HG02981 (cell line): ENCODE measurements at regions not wholly inside any gene's neighbourhood (a gene's known extent, or its start where the extent isn't known, plus 50 kb on each side); places are given as distances from the start of the nearest gene placed in this dataset.

Experiments used
- ATAC-seq: cut with Tn5 transposase; IDR thresholded peaks from one replicate; pipeline ENCODE4 v1.9.1; 2021; ENCODE audit warnings: mild to moderate bottlenecking, moderate library complexity; ENCODE audit not compliant: unreplicated experiment

DNA sequence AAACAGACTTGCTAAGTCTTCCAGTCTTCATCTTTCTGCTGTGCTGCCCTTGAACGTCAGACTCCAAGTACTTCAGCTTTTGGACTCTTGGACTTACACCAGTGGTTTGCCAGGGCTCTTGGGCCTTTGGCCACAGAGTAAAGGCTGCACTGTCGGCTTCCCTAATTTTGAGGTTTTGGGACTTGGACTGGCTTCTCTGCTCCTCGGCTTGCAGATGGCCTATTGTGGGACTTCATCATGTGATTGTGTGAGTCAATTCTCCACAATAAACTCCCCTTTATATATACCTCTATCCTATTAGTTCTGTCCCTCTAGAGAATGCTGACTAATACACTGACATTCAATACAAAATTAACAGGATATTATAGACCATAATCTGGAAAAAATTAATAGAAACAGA is 628.1 kb downstream of the PLPP3 start:
- no peak for ATAC-seq

DNA sequence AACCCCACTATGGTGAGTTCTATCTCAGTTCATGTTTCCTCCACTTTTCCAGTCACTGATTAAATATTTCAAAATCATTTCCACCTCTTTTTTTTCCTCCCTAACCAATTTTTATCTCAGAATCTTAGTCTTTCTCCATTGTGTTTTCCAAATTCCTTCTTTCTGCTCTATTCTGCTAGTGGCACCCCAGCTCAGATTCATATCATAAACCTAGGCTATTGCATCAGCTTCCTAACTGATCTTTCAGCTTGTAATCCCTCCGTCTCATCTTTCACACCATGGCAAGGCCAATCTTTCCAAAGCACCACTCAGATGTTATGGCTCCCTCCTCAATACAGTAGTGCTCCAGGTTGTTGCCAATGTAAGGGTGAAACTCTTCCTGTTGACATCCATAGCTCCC is 631.9 kb downstream of the PLPP3 start:
- ATAC-seq, result no peak

GRCh38 chr1:55943721-55944435 is 635.5 kb downstream of the PLPP3 start:
- ATAC-seq, result no peak

DNA sequence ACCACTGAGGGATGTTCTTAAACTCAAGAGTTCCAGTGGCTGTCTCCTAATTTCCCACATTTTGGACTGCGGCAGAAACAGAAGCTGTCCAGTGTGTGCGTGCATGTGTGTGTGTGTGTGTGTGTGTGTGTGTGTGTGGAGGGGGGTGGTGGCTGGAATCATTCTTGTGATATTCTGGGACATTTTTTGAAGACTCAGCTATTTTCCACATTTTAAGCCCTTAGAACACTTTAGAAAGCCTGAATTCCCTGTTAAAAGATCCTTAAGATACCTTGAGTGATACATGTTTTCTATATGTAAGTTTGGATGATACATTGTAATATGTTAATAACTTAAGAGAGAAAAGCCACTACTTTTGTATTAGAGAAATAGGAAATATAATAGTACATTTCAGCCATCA is 636.4 kb downstream of the PLPP3 start:
- ATAC-seq, result no peak

DNA sequence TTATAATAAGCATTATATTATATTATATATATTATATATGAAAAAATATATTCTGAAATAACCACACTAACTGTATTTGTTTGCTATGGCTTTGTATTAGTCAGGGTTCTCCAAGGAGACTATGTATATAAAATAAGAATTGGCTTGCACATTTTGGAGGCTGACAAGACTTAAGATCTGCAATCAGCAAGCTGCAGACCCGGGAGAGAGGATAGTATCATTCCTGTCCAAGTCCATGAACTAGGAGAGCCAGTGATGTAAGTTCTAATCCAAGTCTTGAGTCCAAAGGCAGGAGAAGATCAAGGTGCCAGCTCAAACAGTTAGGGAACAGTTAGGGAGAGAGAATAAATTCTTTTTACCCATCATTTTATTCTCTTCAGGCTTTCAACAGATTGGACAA is 639.5 kb downstream of the PLPP3 start:
- no peak for ATAC-seq

DNA sequence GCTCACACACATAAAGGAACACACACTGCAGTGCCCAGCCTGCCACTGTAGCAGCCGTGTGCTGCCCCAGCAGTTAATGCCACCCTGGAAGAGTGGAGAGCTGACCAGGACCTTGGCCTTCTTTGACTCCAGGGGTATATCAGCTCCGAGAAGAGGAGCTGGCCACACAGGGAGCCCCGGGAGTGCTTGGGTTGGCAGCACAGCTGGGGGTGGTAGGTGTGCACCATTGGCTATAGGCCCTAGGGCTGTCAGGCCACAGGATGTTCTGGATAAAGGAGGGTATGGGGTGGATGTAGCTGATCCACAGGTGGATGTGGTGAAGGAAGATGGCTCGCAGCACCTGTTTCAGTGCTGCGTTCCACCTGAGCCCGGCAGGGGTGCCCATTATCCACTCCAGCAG is 640.5 kb downstream of the PLPP3 start:
- ATAC-seq, result no peak

DNA sequence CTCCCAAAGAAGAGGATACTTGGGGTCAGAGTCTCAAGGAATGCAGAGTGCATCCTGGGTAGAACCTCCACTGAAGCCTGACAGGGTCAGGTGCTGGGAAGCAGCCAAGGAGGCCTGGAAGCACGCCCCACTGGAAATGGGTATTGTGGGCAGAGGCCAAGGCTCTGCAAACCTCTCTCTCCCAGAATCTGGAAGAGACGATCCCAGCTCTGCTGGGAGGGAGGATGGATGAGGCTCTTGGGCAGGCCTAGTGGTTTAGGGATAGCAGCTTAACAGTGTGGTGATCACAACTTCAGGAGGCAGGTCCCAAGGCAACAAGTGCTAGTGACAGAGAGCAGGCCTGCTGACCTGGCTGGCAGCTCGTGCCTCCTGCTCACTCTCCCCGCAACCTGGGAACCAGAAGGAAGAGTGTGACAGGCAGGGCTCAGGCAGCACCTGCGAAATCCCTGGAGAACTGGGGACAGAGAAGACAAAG is 641.0 kb downstream of the PLPP3 start:
- ATAC-seq, result no peak

GRCh38 chr1:55937840-55938375 is 641.5 kb downstream of the PLPP3 start:
- ATAC-seq, result no peak

DNA sequence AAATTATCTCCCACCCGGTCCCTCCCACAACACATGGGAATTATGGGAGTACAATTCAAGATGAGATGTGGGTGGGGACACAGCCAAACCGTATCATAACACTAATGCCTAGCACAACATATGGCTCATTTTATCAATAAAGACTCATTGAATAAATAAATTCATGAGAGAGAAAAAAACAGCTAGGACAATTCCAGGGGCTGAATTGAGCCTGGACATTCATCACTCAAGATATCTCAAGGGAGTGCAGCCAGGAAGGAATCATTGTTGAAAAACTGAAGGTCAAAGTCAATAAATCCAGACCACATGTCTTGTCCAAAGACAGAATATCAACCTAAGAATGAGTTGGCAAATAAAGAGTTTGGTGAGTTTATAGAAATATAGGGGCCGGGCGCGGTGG is 644.1 kb downstream of the PLPP3 start:
- ATAC-seq, result no peak

- no peak for ATAC-seq
Measured at GRCh38 chr1:55932402-55932801, 647.0 kb downstream of the PLPP3 start.

GRCh38 chr1:55931081-55931940 is 648.1 kb downstream of the PLPP3 start:
- no peak for ATAC-seq

DNA sequence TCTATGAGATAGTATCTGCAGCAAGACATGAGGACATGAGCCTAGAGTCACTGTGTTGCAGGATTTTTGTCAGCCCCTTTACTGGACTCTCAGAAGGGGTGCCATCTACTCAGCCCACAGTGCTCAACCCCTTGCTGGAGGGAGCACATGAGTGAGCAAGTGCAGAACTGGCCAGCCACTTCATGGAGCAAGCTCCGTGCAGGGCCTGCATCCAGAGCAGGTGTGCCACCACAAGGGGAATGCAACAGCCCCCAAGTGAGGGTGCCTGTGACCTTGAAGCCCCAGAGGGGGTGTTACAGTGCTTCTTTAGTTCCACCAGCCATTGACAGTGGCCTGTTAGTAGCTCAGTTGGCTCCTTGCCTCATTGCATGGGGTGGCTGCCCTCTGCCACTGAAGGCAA is 649.7 kb downstream of the PLPP3 start:
- no peak for ATAC-seq

DNA sequence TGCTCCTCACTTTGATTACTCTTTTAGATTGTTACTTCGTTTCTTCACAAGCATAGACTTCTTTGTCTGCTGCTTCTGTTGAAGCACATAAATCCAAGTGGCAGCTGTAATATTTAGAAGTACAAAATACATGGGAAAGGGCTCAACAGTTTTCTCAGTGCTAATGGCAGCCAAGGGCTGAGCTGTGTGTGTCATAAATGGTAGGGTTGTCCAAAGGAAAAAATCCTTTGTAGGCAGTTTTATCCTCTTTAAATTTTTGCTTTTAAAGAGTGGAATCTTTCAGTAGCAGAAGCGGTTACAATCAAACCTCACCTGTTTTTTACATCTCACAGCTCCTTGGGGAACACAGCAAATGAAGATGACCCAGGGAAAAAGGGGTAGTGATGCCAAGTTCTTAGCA is 650.8 kb downstream of the PLPP3 start:
- ATAC-seq, result no peak

DNA sequence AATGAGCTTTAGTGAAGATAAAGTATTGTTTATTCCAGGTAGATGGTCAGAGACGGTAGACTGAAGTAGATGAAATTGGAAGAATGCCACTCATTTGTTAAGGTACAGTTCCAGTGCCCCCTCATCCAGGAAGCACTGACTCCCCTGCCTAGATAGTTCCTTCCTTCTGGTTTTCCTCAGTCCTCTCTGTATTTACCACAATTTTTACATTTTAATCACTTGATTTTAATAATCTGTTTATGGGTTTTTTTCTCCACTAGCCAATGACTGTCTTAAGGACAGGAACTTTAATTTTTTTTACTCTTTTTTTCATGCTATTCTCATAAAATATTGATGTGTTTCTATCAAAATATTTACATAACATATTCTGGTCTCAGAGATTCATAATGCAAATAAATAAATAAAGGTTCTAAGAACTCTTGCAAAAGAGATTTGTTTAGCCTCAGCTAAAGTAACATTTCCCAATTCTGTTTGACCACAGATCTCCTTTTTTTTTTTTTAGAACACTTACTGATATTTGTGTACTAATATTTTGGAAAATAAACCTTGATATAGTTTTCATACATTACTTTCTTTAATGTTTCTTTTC is 651.6 kb downstream of the PLPP3 start:
- no peak for ATAC-seq

- no peak for ATAC-seq
Measured at GRCh38 chr1:55926906-55927471, 652.4 kb downstream of the PLPP3 start.

- no peak for ATAC-seq
Measured at GRCh38 chr1:55916907-55917306, 662.5 kb downstream of the PLPP3 start.

DNA sequence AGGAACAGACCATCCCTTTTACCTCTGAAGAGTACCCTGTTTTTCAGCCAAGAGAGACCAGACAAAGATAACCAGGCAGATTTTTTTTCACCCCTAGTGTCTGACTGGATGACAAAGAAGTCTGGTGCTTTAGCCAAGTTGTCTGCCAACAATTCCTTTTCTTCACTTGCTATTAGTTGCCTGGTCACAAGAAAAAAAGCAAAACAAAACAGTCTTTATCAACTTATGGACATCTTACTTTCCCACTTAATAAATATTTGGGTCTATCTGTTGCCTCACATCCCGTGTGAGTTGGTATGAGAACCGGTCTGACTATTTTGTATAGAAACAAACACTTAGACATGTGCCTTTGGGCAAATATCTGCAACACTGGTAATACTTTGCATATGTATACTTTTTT is 662.9 kb downstream of the PLPP3 start:
- ATAC-seq, result no peak

- ATAC-seq, result no peak
Measured at GRCh38 chr1:55913565-55913964, 665.8 kb downstream of the PLPP3 start.

DNA sequence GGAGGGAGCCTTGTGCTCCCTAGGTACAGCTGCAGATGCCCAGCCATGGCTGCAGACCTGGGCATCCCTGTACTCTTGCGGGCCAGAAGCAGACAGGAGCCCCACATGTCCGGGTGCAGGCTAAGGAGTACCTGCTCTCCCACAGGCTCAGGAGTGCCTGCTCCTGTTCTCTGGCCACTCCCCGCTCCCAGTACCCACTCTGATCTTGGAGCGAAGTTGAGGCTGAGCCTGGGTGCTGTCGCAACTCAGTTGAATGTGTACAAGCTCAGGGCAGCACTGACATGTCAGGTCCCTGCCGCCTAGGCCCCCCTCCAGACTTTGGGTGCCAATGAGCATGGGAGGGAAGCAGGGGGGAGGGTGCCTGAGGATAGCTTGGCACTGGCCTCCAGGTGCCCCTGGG is 666.9 kb downstream of the PLPP3 start:
- no peak for ATAC-seq

DNA sequence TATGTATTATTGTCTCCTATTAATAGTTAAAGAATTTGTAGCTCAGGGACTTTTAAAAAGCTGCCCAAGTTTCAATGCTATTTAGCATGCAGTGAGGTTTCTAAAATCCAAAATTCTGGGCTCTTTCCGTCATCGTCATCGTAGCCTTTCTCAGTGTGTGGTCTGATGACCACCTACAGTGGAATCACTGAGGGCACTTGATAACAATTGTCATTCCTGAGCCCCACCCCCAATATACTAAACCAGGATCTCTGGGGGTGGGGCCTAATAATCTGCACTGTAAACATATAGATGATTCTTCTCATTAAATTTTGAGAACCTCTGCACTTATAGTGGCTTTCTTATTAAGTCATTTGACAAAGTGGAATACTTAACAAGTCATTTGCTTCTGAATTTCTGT is 674.8 kb downstream of the PLPP3 start:
- no peak for ATAC-seq

DNA sequence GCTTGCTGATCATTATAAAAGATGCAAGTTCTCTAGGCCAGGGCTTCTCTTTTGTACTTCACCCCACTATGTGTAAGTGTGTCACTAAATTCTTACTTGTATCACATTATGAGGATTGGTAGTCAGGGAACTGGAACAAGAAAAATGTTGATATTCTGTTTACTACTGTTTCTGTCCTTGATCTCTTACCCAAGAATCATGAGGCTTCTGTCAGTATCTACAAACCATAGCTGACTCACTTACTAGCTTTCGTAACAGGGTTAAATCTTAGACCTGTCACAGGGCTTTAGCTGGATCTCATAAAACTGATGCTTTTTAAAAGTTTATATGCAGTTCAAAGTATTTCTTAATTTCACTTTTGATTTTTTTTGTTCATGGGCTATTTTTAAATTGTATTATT is 681.2 kb downstream of the PLPP3 start:
- no peak for ATAC-seq
